ENCODE measurements at regions not wholly inside any gene's neighbourhood (a gene's known extent, or its start where the extent isn't known, plus 50 kb on each side); places are given as distances from the start of the nearest gene placed in this dataset.

DNA sequence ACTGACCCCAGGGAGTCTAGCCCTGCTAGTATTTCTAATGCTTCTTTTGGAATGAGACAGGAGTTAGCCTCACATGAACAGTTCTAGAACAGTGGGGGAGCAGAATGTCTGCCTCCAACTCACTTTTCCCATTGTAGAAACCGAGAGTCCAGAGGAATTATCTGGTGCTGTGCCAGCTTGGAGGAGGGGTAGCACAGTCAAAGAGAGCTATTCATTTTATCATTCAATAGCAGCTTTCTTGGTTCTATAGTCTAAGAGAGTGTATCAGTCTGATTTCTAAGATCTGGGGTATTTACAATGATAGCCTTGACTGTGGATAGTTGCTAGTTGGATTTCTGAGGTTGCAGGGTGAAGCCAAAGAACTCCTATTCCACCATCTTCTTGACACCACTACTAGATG lies 448.2 kb downstream of the RFPL4B start:
- intact Hi-C loops (cut with micrococcal nuclease), result no loop called here
- Histone ChIP-seq H2AFZ (ENCODE audit: low read depth, low read length, poor library complexity, severe bottlenecking) (no peak overlapping the region), H3K4me1 (ENCODE audit: control insufficient read depth in 1 of 2, insufficient read depth in 2 of 2, low read length in 2 of 2) (no peaks in the 10 kb centered on the region), H3K27ac (ENCODE audit: low read depth, low read length) (no peak overlapping the region), H3K27me3 (ENCODE audit: insufficient read depth, low read length) (no peaks in the 10 kb centered on the region), H3K4me2 (ENCODE audit: low read length) (no peak overlapping the region), H3K36me3 (ENCODE audit: control insufficient read depth in 1 of 2, insufficient read depth in 2 of 2, low read length in 2 of 2) (no peaks in the 10 kb centered on the region), H4K20me1 (ENCODE audit: insufficient read depth) (no peaks in the 10 kb centered on the region), H3K79me2 (ENCODE audit: insufficient read depth, low read length) (no peaks in the 10 kb centered on the region), H3K4me3 (replicated peaks in 1 of 2; ENCODE audit: low read depth in 1 of 2, low read length in 2 of 2) (no peak overlapping the region), H3K9ac (ENCODE audit: low read length) (no peak overlapping the region), H3K9me2 (ENCODE audit: insufficient read depth) (no peaks in the 10 kb centered on the region), H3K9me3 (ENCODE audit: control insufficient read depth in 1 of 2, insufficient read depth in 1 of 2, low read depth in 1 of 2, low read length in 2 of 2) (no peaks in the 10 kb centered on the region)
- ChIA-PET RAD21 (ENCODE audit: low non-redundant PET in 1 of 2, low total read pairs in 2 of 2, uncharacterized antibody in 2 of 2, unreplicated experiment in 2 of 2) (no interaction called here), CTCF (no interaction called here), POLR2A (no interaction called here)
- no peak for TF ChIP-seq ZFX (IDR thresholded peaks at IDR 0.05)
- TF ChIP-seq CBX3 (IDR thresholded peaks at IDR 0.05; ENCODE audit: low read depth), result no peak
- no peak for TF ChIP-seq POLR2A (IDR thresholded peaks at IDR 0.05; ENCODE audit: borderline replicate concordance, extremely low read depth, insufficient read depth, insufficient read length)
- TF ChIP-seq TCF7L2 (IDR thresholded peaks at IDR 0.05; ENCODE audit: borderline replicate concordance, extremely low read depth, insufficient read depth, insufficient read length), result no peak
- ATAC-seq, result no peak
- no TSS peak for BruUV-seq (replicated peaks)
- no peak for DNase-seq (ENCODE audit: low read depth, low spot score)

DNA sequence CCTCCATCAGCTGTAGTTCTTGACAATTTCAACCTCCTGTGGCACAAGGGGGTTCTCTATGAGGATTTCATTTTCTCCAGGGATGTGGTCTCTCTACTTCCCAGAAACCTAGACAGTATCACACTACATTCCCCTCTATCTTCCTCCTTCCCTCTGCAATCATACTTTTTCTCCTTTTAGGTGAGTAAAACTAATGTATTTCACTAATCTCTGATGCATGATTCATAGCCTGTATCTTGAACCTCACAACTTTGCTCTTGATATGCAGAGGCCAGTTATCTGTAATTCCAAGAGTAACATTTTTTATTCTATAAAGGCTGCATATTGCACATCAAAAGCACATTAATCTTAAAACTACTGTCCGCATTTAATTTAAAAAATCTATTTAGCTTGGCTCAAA lies 449.6 kb downstream of the RFPL4B start:
- Histone ChIP-seq H3K9me3 (ENCODE audit: control insufficient read depth in 1 of 2, insufficient read depth in 1 of 2, low read depth in 1 of 2, low read length in 2 of 2) (no peaks in the 10 kb centered on the region), H3K36me3 (ENCODE audit: control insufficient read depth in 1 of 2, insufficient read depth in 2 of 2, low read length in 2 of 2) (no peaks in the 10 kb centered on the region)

More for the DNA sequence above, 449.6 kb downstream of the RFPL4B start:
- H2AFZ ChIP-seq (ENCODE audit: low read depth, low read length, poor library complexity, severe bottlenecking), result no peak overlapping the region
- no peaks in the 10 kb centered on the region for H3K27me3 ChIP-seq (ENCODE audit: insufficient read depth, low read length)
- no peak overlapping the region for H3K27ac ChIP-seq (ENCODE audit: low read depth, low read length)
- ChIA-PET POLR2A (no interaction called here), CTCF (no interaction called here), RAD21 (ENCODE audit: low non-redundant PET in 1 of 2, low total read pairs in 2 of 2, uncharacterized antibody in 2 of 2, unreplicated experiment in 2 of 2) (no interaction called here)
- TF ChIP-seq YY1 (IDR thresholded peaks at IDR 0.05; ENCODE audit: extremely low read depth, insufficient replicate concordance, low read depth, low read length) (no peak), RAD21 (IDR thresholded peaks at IDR 0.05; ENCODE audit: low read depth) (no peak), ZBTB33 (IDR thresholded peaks at IDR 0.05; ENCODE audit: extremely low read depth, insufficient replicate concordance, low read length) (no peak)
- TF ChIP-seq, protein P1, sequence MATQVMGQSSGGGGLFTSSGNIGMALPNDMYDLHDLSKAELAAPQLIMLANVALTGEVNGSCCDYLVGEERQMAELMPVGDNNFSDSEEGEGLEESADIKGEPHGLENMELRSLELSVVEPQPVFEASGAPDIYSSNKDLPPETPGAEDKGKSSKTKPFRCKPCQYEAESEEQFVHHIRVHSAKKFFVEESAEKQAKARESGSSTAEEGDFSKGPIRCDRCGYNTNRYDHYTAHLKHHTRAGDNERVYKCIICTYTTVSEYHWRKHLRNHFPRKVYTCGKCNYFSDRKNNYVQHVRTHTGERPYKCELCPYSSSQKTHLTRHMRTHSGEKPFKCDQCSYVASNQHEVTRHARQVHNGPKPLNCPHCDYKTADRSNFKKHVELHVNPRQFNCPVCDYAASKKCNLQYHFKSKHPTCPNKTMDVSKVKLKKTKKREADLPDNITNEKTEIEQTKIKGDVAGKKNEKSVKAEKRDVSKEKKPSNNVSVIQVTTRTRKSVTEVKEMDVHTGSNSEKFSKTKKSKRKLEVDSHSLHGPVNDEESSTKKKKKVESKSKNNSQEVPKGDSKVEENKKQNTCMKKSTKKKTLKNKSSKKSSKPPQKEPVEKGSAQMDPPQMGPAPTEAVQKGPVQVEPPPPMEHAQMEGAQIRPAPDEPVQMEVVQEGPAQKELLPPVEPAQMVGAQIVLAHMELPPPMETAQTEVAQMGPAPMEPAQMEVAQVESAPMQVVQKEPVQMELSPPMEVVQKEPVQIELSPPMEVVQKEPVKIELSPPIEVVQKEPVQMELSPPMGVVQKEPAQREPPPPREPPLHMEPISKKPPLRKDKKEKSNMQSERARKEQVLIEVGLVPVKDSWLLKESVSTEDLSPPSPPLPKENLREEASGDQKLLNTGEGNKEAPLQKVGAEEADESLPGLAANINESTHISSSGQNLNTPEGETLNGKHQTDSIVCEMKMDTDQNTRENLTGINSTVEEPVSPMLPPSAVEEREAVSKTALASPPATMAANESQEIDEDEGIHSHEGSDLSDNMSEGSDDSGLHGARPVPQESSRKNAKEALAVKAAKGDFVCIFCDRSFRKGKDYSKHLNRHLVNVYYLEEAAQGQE (IDR thresholded peaks at IDR 0.05; ENCODE audit: low read depth), result no peak
- no peak overlapping the region for H3K4me3 ChIP-seq (replicated peaks in 1 of 2; ENCODE audit: low read depth in 1 of 2, low read length in 2 of 2)
- no peaks in the 10 kb centered on the region for H3K9me2 ChIP-seq (ENCODE audit: insufficient read depth)
- intact Hi-C loops (cut with micrococcal nuclease), result no loop called here
- no peak overlapping the region for H3K4me2 ChIP-seq (ENCODE audit: low read length)
- ATAC-seq, result no peak
- H4K20me1 ChIP-seq (ENCODE audit: insufficient read depth), result no peaks in the 10 kb centered on the region
- DNase-seq (ENCODE audit: low read depth, low spot score), result no peak
- BruUV-seq (replicated peaks), result no TSS peak
- H3K9ac ChIP-seq (ENCODE audit: low read length), result no peak overlapping the region
- H3K79me2 ChIP-seq (ENCODE audit: insufficient read depth, low read length), result no peaks in the 10 kb centered on the region
- H3K4me1 ChIP-seq (ENCODE audit: control insufficient read depth in 1 of 2, insufficient read depth in 2 of 2, low read length in 2 of 2), result no peaks in the 10 kb centered on the region
